ENCODE measurements at regions not wholly inside any gene's neighbourhood (a gene's known extent, or its start where the extent isn't known, plus 50 kb on each side); places are given as distances from the start of the nearest gene placed in this dataset.
"Not testable (repeated sequence)": the region's sequence is repeated elsewhere in the genome, so short reads cannot be mapped to it uniquely, and the experiment has no call there.

DNA sequence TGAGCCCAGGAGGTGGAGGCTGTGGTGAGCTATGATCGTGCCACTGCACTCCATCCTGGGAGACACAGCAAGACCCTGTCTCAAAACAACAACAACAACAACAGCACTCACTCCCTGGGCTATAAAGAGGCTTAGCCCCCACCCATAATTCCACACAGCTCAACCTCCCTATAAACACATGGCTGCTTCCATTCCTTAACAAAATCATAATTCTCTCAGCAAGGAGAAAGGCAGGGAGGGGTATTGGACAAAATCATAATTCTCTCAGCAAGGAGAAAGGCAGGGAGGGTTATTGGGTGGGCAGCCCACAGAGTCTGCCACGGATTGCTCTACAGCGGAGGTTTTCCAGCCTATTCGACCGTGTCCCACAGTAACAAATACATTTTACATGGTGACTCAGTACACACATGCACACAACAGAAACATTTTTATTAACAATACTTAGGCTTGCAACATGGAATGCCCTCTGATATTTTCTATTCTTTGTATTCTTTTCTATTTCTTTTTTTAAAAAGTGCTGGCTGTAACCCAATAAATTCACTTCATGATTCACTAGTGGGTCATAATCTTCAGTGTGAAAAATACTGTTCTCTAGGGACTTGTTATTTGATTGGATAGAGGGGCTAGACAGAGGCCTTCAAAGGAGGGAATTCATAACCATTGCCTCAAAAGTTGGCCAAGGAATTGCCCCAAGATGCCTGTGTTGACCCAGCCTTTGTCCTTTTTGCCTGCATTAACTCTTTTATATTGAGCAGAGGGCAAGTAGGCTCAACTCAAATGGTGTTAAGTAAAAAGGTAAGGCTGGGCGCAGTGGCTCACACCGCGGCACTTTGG is 50.6 kb upstream of the ZMYND8 start:
- FAIRE-seq = no peak
- no peak for DNase-seq (ENCODE audit: low spot score)

DNA sequence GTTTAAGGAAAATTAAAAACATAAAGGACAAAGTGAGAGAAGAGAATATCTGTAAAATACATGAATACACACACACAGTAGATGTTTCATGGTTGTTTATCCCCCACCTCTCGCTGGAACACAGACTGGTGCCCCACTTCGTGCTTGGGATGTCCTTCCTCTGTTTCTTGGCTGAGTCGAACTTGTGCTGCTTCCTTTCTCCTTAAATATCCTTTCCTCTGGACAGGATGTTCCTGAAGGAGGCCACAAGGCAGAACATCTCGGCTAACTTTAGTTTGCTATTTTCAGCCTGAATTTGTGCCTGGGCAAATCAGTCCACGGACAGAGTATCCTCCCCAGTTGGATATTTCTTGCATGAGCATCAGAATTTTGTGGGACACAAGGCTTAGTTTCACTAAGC is 54.7 kb upstream of the ZMYND8 start:
- FAIRE-seq = no peak
- DNase-seq (ENCODE audit: low spot score) = no peak

DNA sequence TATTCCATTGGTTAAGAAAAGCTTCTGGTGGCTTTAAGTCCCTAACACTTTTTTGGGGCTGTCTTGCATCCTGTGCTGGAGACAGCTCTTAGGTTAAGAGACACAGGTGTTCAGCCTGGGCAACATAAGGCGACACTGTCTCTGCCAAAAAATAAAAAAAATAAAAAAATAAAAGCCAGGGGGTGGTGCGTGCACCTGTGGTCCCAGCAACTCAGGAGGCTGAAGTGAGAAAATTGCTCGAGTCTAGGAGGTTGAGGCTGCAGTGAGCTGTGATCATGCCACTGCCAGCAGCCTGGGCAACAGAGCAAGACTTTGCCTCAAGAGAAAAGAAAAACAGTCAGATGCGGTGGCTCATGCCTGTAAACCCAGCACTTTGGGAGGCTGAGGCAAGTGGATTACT is 55.6 kb upstream of the ZMYND8 start:
- FAIRE-seq (no peak), DNase-seq (ENCODE audit: low spot score) (no peak)

DNA sequence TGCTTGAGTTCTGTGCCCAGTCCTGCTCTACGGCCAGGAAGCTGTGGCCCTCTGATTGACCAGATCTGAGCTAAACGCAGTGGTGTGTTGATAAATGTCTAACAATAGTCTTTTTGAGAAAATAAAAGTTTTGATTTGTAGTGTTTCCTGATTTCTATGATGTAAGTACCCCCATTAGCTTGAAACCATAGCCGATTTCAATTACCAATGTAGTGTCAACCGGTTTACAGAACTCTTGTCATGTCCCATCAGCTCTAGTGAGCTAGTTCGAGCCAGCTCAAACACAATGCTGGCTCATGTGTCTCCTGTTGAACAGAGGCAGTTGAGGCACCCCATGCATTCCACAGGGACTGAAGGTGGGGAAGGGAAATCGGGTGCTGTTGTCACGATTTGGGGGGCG is 56.7 kb upstream of the ZMYND8 start:
- FAIRE-seq (no peak), DNase-seq (ENCODE audit: low spot score) (no peak)

DNA sequence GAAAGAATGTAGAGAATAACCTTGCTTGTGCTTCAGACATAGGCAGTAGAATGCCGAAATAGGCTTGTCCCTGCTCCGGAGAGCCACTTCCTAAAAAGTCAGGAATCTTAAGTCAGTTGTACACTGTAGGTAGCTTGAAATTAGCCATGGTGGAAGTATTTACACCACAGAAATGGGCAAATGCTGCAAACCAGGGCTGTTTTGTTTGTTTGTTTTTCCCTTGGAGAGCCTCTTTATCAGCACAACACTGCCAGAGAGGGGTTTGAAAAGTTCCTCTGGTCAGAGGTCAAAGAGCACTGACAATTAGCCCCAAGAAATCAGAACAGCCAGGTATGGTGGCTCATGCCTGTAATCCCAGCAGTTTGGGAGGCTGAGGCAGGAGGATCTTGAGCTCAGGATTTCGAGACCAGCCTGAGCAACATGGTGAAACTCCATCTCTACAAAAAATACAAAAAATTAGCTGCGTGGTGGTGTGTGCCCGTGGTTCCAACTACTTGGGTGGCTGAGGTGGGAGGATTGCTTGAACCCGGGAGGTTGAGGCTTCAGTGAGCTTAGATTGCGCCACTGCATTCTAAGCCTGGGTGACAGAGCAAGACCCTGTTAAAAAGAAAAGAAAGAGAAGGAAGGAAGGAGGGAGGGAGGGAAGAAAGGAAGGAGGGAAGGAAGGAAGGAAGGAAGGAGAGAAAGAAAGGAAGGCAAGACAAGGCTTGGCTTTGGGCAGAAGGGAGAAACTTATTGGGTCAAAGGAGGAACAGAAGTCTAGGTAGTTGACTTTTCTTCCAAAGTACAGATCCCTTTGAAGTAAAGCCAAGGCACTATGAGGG is 61.0 kb upstream of the ZMYND8 start:
- FAIRE-seq (no peak), DNase-seq (ENCODE audit: low spot score) (no peak)

DNA sequence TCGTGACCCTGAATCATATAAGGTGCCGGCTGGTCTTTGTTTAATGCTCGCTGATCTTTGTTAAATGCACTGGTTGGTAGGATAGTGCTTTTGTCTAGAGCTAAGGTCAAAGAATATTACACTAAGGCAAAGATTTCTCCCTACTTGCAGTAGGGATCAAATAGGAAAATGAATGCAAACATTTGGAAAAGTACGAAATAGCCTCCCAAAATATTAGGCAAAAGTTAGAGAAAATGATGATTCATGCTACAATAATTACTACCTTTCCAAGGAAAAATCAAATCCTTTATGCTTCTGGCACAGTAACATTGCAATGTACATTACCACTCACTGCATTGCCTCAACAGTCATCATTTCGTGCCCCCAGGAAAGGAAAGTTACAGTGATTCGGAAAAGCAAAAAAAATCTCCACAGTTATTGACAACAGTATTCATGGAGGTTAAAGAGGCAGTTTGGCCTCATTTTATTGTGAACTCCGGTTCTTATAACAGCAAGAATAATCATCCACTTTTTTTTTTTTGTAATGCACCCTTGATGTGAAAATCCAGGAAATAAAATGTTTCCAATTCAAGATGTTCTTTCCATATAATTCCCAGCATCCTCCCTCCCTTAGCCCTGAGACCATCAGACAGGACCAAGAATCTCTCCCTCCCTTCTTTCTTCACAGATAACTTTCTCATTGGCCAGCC is 61.7 kb upstream of the ZMYND8 start:
- DNase-seq (ENCODE audit: low spot score) = no peak
- no peak for FAIRE-seq

DNA sequence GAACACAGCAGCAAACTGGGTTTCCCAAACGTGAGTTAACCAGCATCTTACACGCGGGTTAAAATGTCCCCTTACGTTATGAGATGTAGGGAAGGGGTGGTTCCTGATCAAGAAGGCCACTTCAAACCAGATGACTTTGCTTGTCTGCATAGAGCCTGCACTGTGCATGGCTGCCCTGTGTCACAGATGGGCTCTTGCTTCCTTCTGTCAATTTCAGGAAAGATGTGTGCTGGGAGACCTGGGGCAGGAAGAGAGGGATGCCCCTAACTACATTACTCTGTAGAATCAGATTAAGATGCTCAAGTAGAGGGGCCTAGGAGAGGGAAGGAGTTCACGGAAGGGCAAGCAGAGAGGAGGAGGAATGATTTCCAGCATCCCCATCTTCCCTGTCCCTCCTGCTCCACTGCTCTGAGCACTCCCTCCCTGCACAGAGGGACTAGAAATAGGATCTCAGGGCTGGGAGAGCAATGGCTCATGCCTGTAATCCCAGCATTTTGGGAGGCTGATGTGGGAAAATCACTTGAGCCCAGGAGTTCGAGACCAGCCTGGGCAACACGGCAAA is 63.5 kb upstream of the ZMYND8 start:
- FAIRE-seq (no peak), DNase-seq (ENCODE audit: low spot score) (no peak)

DNA sequence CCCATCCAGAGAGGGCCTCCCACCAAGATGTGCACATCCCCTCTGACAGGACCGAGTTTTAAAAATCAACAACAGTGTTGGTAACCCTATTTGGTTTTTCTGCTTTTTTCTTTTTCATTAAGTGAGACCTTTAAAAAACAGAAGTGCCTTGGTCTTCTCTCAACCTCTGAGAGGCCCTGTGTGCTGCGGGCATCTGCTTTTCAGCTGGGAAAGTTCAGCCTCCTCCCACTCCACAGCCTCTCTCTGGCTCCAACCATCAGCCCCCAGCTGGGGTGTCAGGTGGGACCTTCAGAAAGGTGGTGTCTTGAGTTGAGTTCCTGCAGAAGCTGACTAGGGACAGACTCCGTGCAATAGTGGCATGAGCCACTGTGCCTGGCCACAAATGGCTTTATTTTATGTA is 64.6 kb upstream of the ZMYND8 start:
- FAIRE-seq = no peak
- no peak for DNase-seq (ENCODE audit: low spot score)

DNA sequence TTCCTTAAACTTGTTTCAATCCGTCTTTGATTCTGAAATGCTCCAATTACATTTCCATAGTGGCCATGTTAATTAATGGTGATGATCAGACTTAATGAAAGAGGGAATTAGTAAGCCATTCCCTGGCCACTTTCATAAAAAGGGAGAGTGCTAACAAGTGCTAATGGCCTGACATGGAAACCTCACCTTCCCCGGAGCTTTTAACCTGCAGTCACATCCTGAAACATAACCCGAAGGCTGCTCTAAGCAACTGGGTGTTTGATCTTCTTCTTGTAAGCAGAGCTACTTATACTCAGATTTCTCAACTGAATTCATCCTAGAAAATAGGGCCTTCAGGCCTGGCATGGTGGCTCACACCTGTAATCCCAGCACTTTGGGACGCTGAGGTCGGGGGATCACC is 67.1 kb upstream of the ZMYND8 start:
- DNase-seq (ENCODE audit: low spot score) (no peak), FAIRE-seq (no peak)

DNA sequence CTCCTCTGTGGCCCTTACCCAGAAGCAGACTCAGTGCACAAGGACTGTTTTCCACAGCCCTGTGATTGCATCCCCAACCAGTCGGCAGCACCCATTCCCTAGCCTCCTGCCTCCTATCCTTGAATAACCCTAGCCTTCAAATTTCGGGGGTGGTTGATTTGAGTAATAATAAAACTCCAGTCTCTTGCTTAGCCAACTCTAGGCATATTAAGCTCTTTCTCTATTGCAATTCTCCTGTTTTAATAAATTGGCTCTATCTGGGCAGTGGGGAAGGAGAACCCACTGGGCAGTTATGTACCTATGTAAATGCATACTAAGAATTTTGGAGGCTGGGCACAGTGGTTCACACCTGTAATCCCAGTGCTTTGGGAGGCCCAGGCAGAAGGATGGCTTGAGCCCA is 70.6 kb upstream of the ZMYND8 start:
- DNase-seq (ENCODE audit: low spot score) (no peak), FAIRE-seq (no peak)

DNA sequence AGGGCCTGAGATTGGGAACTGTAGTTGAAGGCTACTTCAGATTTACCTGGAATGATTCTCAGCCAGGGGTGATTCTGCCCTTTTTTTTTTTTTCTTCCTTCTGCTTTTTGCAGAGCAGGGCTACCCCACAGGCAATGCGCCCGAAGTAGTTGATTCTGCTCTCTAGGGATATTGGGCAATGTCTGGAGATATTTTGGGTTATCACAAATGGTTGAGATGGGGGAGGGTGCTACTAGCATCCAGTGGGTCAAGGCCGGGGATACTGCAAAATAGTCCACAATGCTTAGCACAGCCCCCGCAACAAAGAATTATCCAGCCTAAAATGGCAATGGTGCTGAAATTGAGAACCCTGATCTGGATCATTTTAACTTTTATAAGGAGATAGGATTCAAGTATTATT is 71.2 kb upstream of the ZMYND8 start:
- DNase-seq (ENCODE audit: low spot score) = no peak
- no peak for FAIRE-seq

DNA sequence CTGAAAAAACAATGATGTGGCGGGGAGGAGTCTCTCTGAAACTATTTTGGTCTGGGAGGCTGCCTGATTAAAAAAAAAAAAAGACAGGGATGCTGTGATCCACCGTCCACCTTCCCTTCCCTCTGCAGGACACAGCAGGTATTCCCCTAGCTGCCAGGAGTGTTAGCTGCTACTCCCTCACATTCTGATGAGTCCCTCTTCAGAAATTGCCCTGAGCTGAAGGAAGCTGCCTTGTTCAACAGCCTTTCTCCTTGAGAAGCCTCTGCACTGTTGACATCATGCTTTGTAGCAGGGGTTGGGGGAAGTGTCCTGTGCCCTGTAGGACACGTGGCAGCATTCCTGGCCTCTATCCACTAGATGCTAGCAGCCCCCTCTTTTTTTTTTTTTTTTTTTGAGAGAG is 71.7 kb upstream of the ZMYND8 start:
- no peak for FAIRE-seq
- no peak for DNase-seq (ENCODE audit: low spot score)

DNA sequence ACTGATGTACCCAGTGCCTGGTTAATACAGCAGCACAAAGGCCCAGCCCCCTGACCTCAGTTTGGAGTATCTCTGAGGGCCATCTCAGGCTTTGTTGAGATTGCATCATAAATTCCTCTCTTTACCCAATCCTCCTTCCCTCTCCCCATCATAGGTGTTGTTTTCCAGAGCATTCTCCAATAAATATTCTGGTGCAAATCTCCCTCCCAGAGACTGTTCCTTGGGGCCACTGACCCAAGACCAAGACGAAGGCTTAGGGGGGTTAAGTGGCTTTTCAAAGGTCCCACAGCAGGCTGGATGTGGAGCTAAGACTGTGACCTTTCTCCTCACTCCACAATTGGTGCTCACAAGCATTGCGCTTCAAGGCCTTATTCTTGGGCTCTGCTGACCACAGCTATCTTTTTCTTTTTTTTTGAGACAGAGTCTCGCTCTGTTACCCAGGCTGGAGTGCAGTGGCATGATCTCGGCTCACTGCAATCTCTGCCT is 72.4 kb upstream of the ZMYND8 start:
- DNase-seq (ENCODE audit: low spot score) = no peak
- FAIRE-seq = no peak

DNA sequence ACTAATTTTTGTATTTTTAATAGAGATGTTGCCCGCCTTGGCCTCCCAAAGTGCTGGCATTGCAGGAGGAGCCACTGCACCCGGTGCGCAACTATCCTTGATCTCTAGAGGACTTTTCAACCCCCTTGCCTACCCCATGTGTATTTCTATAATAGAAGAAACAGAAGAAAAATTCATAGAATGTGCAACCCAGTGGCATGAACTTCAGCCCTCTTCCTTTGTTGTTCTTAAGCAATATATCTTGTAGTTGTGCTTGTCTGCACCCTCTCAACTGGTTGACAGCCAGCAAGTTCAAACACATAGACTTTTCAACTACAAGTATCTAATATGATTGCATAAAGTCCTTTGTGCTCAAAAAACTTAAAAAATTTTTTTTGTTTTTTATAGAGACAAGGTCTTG is 72.3 kb upstream of the NCOA3 start:
- DNase-seq (ENCODE audit: low spot score) (no peak), FAIRE-seq (no peak)

DNA sequence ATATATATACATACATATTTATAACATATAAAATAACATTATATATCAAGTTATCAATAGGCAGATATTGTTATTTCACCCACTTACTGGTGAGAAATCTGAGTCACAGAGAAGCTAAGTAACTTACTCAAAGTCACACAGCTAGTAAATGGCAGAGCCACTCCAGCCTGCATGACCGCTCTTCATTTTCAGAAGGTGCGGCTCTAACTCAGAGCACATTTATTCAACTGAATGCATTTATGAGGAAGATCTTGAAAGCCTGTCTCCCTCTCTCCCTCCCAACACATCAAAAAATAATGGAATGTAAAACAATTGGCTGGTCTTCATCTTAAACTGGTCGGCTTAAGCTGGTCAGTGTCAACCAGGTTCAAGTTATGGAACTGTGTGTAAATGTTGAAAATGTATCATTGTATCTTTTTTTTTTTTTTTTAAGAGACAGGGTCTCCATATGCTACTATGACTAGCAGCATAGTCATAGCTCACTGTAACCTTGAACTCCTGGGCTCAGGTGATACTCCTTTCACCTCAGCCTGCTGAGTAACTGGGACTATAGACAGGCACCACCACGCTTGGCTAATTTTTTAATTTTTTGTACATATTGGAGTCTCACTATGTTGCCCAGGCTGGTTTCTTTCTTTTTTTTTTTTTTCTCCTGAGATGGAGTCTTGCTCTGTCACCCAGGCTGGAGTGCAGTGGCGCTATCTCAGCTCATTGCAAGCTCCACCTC is 70.7 kb upstream of the NCOA3 start:
- DNase-seq (ENCODE audit: low spot score) (no peak), FAIRE-seq (no peak)

DNA sequence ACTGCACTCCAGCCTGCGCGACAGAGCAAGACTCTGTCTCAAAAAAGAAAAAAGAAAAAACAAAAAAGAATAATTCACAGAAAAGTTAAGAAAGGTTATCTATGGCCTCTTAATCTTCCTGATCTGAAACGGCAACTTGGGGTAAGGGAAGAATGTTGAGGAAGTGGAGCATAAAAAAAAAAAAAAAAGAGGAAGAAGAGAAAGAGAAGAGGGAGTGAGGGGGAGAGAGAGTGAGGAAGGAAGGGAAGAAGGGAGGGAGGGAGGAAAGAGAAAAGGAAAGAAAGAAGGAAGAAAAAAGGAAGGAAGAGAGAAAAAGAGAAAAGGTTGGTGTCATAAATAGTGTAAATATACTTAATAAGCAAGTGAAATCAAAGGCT is 68.9 kb upstream of the NCOA3 start:
- no peak for DNase-seq (ENCODE audit: low spot score)
- FAIRE-seq = no peak

DNA sequence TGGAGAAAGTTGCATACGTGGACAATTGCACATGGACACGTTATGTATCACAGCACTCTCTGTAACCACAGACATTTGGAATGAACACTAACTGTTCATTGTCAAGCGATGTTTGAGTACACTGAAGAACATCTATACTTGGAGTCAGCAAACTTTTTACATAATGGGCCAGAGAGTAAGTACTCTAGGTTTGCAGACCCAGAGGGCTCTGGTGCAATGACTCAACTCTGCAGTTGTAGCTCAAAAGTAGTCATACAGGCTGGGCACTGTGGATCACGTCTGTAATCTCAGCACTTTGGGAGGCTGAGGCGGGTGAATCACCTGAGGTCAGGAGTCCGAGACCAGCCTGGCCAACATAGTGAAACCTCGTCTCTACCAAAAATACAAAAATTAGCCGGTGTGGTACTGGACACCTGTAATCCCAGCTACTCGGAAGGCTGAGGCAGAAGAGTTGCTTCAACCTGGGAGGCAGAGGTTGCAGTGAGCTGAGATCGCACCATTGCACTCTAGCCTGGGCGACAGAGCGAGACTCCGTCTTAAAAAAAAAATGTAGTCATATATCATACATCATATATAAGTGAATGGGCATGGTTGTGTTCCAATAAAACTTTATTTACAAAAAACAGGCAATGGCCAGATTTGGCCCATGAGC is 67.4 kb upstream of the NCOA3 start:
- FAIRE-seq; DNase-seq (ENCODE audit: low spot score): not testable (repeated sequence)

DNA sequence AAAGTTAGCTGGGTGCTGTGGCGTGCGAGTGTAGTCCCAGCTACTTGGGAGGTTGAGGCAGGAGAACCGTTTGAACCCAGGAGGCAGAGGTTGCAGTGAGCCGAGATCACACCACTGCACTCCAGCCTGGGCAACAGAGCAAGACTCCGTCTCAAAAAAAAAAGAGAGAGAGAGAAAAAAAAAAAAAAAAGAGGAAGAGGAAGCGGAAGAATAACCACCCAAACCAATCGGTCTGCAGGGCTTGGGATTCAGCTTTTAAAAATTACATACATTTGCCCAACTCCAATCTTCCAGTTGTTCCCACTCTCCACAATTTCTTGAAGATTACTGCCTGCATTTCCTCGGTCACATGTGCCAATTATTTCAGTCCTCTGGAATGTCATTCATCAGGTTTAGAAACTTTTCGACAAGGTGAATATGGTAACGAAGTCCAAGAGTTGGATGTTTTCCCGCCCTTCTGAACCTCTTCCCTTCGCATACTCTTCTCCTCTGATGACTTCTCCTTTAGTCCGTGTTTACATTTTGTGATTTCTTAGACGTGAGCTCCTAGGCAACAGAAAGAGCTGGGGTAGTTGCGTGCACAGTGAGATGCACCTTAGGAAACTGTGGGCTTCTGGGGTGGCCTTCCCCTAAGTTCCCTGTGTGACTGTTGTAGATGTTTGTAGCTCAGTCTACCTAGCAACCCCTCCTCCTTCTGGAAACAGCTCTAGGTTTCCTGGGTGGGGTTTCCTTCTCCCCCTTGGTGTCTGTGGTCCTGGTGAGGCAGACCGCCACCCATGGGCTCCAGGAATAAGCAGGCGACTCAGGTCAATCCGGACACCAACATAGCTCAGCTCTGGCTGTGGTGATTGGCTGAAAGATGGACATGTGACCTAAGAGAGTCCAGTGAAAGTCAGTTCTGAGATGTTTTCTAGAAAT is 63.0 kb upstream of the NCOA3 start:
- DNase-seq (ENCODE audit: low spot score) (no peak), FAIRE-seq (no peak)

Measured in urothelium cell line (cell line).